Type B pancreatic cell (in vitro differentiated cells): ENCODE measurements at regions not wholly inside any gene's neighbourhood (a gene's known extent, or its start where the extent isn't known, plus 50 kb on each side); places are given as distances from the start of the nearest gene placed in this dataset.
A peak's percentile ranks its signal among the peaks of the same experiment; 100 is the strongest.

Experiments
- DNase-seq: peaks from one replicate; pipeline ENCODE4 v3.0.0; 2021; ENCODE audit warnings: mixed read lengths; ENCODE audit not compliant: unreplicated experiment; ENCODE audit errors: extremely low spot score
- H3K27ac Mint-ChIP-seq: 2 replicates; pipeline ENCODE4 v1.8.0; 2021; ENCODE audit warnings: mild to moderate bottlenecking, mixed read lengths
- H3K27me3 Mint-ChIP-seq: 2 replicates; pipeline ENCODE4 v1.8.0; 2021; ENCODE audit warnings: mixed read lengths
- H3K36me3 Mint-ChIP-seq: 2 replicates; pipeline ENCODE4 v1.8.0; 2021; ENCODE audit warnings: mixed read lengths
- H3K4me1 Mint-ChIP-seq: one replicate; pipeline ENCODE4 v1.8.0; 2021; ENCODE audit warnings: mixed read lengths; ENCODE audit not compliant: unreplicated experiment
- H3K4me3 Mint-ChIP-seq: 2 replicates; pipeline ENCODE4 v1.8.0; 2021; ENCODE audit warnings: mild to moderate bottlenecking, mixed read lengths
- H3K9me3 Mint-ChIP-seq: 2 replicates; pipeline ENCODE4 v1.8.0; 2021; ENCODE audit warnings: mixed read lengths
- TF ChIP-seq, protein P1 (sequence below): fragments of 200-600 bp; sonication (generic); conservative IDR thresholded peaks from 2 replicates; pipeline ENCODE4 v1.5.0; 2021; ENCODE audit warnings: antibody characterized with exemption, mild to moderate bottlenecking

DNA sequence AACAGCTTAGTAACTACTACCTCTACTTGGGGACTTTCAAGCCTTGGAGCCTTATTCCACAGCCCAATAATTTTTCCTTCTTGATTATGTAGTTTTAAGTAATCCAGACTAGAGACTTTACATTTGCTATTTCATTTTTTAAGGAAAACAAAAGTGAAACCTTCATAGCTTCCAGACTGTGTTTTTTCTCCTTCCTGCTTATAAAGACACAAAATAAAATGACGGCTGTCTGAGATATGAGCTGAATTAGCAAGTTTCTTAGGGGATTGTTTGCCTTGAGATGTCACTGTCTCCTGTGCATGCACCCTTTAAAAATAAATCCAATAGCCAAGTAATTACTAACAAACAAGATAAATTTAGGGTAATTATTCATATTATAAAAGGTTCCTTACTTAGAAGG is 78.8 kb upstream of the PACRGL start:
- no peak overlapping the region for H3K4me3 Mint-ChIP-seq
- TF ChIP-seq, protein P1, sequence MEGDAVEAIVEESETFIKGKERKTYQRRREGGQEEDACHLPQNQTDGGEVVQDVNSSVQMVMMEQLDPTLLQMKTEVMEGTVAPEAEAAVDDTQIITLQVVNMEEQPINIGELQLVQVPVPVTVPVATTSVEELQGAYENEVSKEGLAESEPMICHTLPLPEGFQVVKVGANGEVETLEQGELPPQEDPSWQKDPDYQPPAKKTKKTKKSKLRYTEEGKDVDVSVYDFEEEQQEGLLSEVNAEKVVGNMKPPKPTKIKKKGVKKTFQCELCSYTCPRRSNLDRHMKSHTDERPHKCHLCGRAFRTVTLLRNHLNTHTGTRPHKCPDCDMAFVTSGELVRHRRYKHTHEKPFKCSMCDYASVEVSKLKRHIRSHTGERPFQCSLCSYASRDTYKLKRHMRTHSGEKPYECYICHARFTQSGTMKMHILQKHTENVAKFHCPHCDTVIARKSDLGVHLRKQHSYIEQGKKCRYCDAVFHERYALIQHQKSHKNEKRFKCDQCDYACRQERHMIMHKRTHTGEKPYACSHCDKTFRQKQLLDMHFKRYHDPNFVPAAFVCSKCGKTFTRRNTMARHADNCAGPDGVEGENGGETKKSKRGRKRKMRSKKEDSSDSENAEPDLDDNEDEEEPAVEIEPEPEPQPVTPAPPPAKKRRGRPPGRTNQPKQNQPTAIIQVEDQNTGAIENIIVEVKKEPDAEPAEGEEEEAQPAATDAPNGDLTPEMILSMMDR = no peak
- H3K36me3 Mint-ChIP-seq = peaks cover 6% of the 10 kb centered on the region
- H3K27ac Mint-ChIP-seq = no peak overlapping the region
- no peak for DNase-seq
- H3K4me1 Mint-ChIP-seq = peaks cover 38% of the 10 kb centered on the region
- H3K27me3 Mint-ChIP-seq = peaks cover 6% of the 10 kb centered on the region
- H3K9me3 Mint-ChIP-seq = no peaks in the 10 kb centered on the region

DNA sequence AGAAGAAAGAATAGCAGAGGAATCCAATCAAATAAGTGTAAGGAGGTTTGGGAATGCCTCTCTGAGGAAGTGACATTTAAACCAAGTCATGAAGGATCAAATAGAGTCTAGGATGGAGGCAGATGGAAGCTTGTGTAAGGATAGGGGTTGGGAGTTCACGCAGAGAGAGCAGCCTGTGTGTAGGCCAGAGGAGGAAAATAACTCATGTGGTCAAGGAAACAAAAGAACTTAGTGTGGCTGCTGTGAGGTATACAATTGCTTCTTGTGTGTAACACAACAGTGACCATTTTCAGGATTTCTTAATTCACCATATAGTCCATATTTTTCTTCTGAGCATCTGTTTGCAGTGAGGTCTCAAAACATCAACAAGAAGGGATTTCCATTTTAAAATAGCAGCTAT is 77.6 kb upstream of the PACRGL start:
- Mint-ChIP-seq H3K27me3 (peaks cover 6% of the 10 kb centered on the region), H3K27ac (no peak overlapping the region), H3K36me3 (peaks cover 3% of the 10 kb centered on the region), H3K9me3 (no peaks in the 10 kb centered on the region), H3K4me3 (no peak overlapping the region), H3K4me1 (peaks cover 33% of the 10 kb centered on the region)
- TF ChIP-seq, protein P1 = no peak
- DNase-seq = no peak

DNA sequence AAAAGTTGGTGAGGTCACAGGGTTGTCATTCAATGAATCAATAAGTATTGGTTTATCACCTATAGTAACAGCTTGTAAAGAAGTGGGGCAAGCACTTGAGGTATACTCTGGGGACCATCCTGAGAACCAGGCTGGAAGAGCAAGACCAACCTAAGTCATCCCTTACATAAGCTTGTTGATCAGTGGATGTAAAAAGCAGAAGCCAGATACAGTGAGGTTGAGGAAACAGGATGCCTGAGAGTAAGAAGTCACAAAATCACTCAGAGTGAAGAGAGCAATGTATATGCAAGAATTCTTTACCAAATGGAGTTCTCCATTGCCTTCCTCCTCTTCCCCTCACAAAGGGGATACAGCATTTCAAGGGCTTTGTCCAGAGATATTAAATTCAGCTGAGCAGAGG is 76.3 kb upstream of the PACRGL start:
- Mint-ChIP-seq H3K27ac (no peak overlapping the region), H3K9me3 (no peaks in the 10 kb centered on the region), H3K4me1 (peaks cover 22% of the 10 kb centered on the region), H3K36me3 (peaks cover 3% of the 10 kb centered on the region), H3K27me3 (peaks cover 6% of the 10 kb centered on the region), H3K4me3 (no peak overlapping the region)
- DNase-seq = no peak
- TF ChIP-seq, protein P1 = no peak

DNA sequence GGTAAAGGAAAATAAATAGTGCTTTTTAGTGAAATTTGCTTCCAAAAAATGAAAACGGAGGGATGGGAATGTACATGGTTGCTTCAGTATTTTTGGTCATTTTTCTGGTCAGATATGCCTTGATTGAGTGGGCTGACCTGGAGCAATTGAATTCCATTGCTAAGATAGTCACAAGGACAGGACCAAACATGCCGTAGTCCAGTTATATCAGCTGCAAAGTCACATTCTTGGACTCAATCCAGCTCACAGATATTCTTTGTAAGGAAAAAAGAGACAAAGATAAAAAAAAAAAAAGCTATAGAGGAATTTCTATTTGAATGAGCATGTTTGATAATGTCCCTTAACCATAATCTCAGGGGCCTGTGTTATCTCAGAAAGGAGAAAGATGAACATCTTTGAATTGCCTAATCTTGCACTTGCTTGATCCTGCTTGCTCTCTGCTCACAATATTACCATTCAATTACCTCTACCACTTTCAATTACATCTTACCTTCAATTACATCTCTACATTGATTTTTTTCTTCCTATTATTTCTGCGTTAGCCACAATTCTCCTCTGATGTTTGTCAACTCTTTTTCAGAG is 75.4 kb upstream of the PACRGL start:
- Mint-ChIP-seq H3K4me3 (no peak overlapping the region), H3K27ac (peak overlapping the region; percentile 19), H3K9me3 (no peaks in the 10 kb centered on the region), H3K4me1 (peaks cover 22% of the 10 kb centered on the region), H3K36me3 (peaks cover 3% of the 10 kb centered on the region), H3K27me3 (peaks cover 6% of the 10 kb centered on the region)
- DNase-seq = no peak
- TF ChIP-seq, protein P1 = no peak

DNA sequence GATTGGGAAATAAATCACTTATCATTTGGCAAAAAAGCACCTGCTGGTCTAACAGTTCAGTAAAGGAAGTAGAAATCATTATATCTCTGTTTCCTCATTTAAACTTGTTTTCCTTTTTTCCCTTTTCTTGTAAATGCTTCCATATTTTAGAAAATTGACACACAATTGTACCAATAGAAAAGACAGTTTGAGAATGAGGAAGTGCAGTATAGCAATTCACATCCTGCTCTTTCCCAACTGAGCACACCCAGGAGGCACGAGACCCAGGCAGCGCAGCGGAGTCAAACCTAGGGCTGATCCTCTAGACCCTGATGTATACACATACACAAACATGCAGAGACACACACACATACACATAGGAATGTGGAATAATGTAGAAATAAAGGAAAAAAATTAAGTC is 74.8 kb upstream of the PACRGL start:
- no peak for DNase-seq
- Mint-ChIP-seq H3K9me3 (no peaks in the 10 kb centered on the region), H3K36me3 (peaks cover 3% of the 10 kb centered on the region), H3K27ac (peak overlapping the region; percentile 19), H3K27me3 (peaks cover 6% of the 10 kb centered on the region), H3K4me3 (no peak overlapping the region), H3K4me1 (peaks cover 22% of the 10 kb centered on the region)
- TF ChIP-seq, protein P1 = no peak
